HG03135 (cell line): ENCODE measurements at regions not wholly inside any gene's neighbourhood (a gene's known extent, or its start where the extent isn't known, plus 50 kb on each side); places are given as distances from the start of the nearest gene placed in this dataset.
"Not testable (repeated sequence)": the region's sequence is repeated elsewhere in the genome, so short reads cannot be mapped to it uniquely, and the experiment has no call there.

Experiments
- ATAC-seq: cut with Tn5 transposase; IDR thresholded peaks from one replicate; pipeline ENCODE4 v1.9.1; 2021; ENCODE audit warnings: mild to moderate bottlenecking, moderate library complexity; ENCODE audit not compliant: unreplicated experiment

DNA sequence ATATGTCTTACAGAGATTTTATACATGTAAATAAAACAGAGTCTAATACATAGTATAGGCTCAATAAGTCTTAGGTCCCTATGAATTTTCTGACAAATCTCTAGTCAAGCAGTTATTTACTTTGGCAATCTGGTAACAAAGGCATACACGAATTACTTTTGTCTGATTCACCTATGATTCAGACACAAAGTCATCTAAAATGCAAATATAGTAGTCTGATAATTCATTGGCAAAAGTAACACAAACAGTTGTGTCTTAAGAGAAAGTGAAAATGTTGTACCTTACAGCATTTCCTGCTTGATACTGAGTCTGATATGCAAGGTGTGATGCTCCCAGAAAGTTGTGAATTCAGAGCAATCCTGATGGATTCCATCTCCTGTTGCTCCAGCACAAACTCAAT lies 209.4 kb upstream of the PRSS1 start:
- no peak for ATAC-seq

DNA sequence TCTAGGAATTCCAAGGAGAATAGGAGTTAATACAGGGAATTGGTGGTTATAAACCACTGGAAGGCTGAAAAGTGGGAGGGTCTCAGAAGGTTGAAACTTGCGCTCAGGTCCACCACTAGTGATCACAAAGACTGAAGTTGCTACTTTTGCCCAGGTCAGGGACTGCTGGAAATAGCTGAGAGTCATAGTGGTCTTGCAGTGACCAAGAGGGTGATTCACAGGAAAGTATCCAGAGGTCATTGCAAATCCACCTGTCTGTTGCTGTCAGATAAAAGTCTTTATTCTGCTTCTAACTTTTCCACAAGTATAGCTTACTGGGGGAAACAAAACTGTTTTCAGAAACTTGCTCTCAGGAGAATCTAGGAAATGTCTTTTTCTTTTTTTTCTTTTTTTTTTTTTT lies 211.5 kb upstream of the PRSS1 start:
- ATAC-seq, result no peak

DNA sequence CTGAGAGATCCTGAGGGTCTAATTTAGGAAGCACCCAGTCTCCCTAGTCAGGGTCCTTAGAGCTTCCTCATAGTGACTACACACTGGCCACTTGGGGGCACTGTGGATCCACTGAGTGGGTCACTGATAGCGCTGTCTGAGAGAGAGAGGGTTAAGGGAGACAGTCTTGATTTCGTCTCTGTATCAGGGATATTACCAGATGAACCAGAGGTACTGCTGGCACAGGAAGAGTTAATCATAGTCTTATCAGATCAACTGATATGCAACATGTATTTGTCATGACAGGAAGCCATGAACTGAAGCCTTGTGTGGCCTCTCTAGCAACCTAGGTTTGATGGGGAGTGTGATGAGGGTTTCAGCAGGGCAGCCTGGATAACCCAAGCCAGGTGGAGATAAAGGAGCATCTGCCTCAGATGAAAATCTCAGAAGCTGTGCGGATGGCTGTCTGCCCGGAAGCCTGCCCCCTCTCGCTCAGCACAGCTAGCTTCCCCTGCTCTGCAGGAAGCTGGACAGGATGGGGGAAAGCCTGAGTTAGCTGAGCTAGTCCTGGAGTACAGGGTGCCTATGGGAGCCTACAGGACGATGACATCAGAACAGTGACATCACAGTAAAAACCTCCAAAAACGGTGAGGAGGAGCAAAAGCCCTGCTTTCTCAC lies 214.0 kb upstream of the PRSS1 start:
- peak; percentile 96 for ATAC-seq

DNA sequence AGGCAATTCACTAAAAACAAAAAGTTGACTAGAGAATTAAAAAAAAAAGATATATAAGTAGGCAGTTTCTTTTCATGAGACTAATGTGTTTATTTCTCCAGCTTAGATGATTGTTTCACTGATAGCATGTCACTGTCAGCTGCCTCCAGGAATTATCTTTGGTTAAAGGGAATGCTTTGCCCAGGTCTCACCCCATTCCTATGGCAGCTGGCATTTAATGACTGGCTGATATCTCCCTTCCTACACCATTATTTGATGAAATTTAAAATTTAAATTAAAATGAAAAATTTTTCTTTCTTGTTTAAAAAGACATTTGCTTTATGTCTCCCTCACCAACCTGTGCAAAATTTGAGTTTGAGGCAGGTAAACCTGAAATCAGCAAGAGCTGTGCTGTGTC lies 214.5 kb upstream of the PRSS1 start:
- no peak for ATAC-seq

DNA sequence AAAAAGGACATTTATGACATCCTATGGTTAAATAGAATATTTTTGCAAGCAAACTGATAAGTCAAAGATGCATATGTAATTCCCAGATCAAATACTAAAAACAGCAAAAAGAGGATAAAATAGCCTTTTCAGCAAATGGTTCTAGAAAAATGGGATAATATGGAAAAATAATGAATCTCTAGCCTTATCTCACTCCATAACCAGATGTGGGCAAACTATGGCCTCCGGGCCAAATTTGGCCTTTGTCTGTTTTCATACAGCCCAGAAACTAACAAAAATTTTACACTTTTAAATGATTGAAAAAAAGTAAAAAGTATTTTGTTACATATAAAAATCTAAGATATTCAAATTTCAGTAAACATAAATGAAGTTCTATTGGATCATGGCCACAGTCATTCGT lies 215.4 kb upstream of the PRSS1 start:
- no peak for ATAC-seq

DNA sequence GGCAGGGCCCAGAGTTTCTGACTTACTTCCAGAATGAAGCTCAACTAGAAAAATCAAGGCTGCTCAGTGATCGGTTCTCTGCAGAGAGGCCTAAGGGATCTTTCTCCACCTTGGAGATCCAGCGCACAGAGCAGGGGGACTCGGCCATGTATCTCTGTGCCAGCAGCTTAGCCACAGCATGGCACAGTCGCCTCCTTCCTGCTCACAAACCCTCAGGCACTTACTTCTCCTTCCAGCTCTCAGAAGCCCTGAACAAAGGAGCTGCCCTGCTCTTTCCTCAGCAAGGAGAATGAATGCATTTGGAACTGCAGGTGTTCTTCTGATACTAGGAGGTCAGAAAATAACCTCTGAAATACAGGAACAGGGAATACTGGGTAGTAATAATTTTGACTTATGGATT lies 219.7 kb upstream of the PRSS1 start:
- no peak for ATAC-seq

DNA sequence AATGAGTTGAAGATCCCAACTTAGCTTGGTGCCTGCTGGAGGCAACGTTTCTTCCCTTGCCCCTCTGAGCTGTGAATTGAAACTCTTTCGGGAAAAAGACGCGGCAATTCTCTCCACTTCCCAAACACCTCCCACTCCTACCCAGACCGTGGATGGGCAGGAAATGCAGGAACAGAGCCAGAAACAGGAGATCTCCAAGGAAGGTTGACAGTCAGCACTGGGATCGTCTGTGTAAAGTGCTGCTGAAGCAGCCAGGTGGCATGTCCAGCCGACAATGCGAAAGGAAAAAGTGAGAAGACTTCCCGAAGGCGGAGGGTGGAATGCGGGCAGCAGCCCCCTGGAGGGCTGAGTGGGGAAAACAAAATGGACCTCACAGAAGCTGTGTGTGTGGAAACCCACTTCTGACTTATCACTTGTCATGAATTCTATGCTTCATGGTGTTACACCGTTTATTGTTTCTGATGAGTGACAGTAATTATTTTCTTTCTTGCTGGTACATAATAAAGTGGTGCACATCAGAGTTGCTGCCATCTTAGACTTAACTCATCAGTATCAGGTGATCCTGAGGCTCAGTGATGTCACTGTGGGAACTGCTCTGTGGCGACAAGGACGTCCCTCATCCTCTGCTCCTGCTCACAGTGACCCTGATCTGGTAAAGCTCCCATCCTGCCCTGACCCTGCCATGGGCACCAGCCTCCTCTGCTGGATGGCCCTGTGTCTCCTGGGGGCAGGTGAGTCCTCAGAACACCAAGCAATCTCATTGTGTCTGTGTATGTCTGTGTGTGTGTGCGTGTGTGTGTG lies 220.5 kb upstream of the PRSS1 start:
- no peak for ATAC-seq

DNA sequence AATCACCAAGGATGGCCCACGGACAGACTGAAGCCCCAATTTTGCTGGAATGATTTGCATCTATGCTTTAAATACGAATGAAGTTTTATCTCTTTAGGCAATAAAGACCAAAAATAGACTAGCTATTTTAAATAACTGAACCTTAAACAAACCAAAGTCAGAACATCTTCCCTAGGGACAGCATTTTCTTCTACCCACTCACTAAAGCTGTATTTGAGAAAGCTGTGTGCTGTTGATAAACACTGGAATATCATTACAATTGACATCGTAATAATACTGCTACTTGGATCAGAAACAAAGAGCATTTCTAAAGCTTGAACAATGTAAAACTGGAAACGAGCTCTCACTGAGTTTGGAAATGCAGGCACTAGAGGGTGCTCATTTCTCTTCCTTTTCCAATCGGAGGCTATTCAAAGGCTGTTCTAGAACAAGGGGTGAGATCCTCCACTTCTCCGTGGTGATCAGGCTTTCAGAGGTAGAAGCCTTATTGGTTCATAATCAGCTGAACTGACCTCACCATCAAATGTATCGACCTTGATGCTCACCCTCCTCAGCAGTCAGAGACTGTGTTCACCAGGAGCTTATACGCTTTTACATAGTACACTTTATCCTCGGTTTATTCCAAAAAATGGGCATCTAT lies 225.3 kb upstream of the PRSS1 start:
- ATAC-seq, result no peak

DNA sequence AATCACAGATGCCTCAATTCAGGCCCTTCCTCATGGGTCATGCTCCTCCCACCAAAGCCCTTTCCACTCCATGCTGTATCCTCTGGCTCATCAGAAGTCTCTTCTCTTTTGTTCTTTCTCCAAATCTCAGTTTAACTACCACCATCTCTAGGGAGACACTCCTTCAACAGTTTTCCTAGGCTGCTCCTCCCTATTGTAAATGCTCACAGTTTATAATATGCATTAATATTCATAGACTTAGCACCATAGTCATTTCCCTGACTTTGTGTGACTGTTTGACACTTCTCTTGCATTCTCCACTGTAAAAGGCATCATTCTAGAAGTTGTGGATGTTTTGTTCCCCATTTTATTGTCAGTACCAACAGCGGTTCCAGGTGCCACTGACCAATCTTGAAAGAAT lies 226.5 kb upstream of the PRSS1 start:
- no peak for ATAC-seq

DNA sequence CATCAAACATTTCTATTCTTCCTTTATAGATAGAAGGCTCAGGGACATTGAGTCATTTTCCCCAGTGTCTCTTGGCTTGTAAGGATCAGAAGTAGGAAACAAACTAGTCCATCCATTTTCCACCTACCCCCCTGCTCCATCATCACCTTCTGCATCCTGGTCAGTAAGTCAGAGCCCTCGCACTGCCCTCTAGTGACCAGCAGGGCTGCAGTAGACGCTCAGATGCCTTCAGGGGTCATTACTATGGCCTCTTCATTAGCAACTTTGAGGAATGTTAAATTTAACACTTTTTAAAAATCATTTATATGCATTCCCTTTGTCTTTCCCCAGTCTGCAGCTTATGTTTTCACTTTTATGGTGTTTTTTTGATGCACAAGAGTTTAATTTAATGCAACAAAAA lies 228.4 kb upstream of the PRSS1 start:
- ATAC-seq, result not testable (repeated sequence)

DNA sequence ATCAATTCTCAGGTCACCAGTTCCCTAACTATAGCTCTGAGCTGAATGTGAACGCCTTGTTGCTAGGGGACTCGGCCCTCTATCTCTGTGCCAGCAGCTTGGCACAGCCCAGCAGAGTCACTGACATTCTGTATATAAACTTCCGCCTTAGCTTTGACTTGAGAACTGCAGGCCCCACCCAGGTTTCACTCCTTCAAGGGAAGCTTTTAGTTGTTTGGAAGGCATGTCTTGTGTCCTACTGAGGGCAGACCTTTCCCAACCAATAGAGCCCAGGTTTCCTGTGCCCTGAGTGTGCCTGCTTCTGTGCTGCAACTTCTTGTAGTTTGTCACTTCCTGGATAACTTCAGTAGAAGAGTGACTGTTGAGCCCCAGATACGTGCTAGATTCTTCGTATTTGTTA lies 228.8 kb upstream of the PRSS1 start:
- not testable (repeated sequence) for ATAC-seq

DNA sequence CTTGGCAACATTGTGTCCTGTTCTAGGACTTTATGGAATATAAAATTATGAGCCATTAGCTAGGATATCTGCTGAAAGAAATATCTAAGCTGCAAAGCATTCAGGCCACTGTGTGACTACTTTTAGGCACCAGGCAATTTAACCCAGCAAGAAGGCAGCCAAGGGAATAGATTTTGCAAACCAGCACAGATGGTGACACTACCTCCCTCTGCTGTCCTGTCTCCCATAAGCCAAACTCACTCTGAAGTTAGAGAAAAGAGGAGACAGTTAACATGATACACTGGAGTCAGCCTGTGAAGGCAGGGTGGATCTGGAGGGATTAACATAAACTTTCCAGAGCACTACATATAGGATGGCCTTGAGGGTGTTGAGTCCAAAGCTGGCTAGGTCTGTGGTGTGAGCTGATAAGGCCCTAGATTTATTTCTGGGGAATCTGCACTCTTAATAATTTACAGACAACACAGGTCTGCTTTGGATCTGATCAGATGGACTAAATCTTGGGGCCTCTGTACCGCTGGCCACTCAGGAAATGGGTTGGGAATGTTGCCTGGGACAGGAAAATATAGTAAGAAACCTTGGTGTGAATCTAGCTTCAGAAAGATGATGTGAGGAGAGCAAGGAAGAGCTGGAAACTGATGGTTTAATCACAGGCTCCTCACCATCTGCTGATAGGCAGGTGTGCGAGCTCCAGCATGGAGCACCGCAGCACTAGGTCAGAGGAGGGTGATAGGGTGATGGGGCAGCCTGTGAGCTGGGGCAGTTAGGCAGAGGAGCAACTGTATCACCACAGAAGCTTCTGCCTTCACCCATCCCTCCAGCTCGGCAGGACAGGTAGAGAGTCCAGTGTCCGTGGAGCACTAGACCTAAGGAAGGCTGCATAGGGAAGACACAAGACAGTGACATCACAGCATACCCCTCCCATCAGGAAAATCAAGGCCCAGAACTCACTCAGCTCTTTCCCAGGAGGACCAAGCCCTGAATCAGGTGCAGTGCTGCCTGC lies 229.9 kb upstream of the PRSS1 start:
- ATAC-seq, result no peak

DNA sequence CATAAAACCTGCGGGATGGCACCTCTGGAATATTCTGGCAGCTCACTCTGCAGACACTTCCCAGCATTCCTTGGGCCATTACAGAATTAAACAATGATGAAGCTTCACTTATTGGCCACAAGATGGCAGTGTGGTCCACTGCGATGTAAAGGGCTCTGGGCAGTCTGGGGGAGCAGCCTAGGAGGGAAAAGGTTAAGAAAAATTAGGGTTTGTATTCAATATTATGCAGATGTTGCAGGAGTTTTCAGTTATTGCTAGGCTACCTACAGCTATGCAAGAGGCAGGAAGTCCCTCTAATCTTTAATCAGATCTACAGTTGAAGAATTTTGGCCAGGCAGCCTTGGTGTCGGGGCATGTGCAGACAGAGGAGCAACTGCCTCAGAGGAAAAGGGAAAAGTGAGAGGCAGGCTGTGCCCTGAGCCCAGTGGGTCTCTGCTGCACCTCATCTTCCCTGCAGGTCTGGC lies 233.2 kb upstream of the PRSS1 start:
- peak; percentile 82 for ATAC-seq

DNA sequence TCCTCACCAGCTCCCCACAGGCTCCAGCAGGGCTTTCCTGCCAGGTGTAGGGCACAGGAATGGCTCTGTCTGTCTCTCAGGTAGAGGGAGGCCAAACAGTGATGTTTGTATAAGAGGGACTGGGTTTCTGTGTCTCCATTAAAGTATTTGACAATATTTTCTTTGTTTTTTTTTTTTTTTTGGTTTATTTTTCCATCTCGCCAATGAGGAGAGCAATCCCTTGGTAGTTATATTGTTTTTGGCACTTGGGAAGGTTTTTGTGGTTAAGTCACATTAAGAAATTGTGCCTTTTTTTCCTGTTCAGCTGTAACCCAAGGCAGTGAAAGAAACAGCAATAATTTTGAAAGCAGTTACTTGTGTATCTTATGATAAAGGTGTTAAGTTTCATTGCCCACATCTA lies 234.6 kb upstream of the PRSS1 start:
- ATAC-seq, result not testable (repeated sequence)

DNA sequence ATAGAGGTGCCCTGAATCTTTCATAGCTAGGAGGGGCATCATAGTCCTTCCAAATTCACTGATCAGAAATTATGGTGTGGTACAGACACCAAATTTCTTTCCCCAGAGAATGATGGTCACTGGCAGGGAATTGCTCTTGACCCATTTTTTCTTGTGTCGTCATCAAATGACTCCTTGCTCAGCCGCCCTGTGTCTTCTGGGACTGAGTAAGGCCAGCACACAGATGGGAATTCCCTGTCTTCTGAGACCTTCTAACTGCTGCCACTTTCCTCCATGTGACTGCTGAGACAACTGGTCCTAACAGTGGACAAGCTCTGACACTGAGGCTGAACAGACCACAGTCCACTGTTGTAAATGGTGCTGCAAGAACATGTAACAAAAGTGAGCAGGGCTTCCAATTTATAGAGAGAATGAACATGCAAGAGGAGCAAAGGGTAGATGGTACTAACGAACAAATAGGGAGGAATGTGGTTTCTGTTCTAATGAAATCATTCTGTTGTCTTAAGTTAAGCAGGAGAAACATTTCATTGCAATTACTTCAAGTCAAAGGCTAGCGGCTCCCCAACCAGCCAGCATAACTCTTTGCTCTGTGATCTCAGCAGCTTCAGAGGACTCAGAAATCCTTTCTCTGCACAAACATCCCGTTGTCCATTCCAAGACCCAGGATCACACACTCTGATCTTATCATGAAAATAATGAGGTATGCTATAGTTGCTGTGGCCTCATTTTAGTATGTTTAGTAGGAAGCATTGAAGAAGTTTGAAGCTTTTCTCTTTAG lies 235.9 kb upstream of the PRSS1 start:
- no peak for ATAC-seq

DNA sequence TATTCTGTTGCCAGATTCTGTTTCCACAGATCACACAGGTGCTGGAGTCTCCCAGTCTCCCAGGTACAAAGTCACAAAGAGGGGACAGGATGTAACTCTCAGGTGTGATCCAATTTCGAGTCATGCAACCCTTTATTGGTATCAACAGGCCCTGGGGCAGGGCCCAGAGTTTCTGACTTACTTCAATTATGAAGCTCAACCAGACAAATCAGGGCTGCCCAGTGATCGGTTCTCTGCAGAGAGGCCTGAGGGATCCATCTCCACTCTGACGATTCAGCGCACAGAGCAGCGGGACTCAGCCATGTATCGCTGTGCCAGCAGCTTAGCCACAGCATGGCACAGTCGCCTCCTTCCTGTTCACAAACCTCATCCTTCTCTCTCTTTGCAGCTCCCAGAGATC lies 237.5 kb upstream of the PRSS1 start:
- no peak for ATAC-seq

DNA sequence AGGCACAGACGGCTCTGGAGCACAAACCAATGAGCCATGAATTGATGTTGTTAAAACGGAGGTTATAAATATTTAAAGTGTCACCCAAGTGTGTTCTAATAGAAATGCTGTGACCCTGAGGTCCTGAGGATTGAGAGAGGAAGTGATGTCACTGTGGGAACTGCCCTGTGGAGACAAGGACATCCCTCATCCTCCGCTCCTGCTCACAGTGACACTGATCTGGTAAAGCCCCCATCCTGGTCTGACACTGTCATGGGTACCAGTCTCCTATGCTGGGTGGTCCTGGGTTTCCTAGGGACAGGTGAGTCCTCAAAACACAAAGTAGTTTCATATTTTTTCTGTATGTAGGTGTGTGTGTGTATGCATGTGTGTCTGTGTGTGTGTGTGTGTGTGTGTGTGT lies 237.9 kb upstream of the PRSS1 start:
- ATAC-seq, result no peak

DNA sequence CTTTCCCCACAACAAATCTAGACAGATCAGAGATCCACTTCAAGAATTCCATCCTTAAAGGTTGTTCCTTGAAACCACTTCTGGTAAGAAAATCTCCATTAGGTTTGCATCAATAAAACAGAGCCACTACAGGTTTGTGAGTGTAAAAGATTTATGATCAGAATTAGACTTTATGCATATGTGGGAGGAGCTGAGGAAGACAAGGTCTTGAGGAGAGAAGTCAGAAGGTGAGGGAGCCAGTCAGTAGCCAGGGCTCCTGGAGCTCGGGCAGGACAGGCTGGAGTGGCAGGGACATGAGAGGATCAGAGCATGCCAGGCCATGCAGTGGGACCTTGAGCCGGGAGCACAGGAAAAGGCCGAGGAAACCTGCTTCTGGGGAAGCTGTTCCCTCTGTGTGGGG lies 240.0 kb upstream of the PRSS1 start:
- ATAC-seq, result not testable (repeated sequence)

DNA sequence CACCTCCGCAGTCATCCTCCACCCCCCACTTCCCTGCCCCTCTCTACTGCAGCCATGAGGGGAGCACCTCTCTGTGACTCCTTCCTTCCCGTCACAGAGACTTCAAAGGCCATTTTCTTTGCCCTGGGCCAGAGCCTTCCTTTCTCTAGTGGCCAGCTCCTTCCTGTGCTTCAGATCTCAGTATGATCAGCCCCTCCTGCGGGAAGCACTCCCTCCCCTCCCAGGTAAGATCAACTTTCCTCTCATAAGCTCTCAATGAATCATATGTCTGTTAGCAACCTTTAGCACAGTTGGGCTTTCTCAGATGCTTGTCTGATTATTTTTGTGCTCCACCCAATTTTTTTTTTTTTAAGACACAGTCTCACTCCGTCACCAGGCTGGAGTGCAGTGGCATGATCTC lies 241.0 kb upstream of the PRSS1 start:
- ATAC-seq, result no peak

DNA sequence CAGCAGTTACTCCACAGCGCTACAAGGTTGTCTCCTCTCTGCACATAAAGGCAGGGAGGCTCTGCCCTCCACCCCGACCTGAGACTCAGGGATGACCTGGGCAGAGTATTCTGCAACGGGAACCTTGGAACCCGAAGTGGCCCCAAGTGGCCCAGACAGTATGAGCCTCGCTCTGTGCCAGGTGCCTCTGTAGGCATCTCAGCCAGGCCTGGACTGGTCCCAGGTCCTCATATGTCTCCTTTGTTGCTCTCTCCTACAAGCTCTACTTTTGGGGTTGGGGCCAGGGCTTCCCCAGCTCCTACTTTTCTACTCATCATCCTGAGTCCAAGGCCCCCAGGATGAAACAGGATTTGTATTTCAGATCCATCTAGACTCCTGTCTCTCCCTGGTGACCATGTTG lies 241.5 kb upstream of the PRSS1 start:
- ATAC-seq, result no peak
